HepG2 (cell line): ENCODE measurements at regions not wholly inside any gene's neighbourhood (a gene's known extent, or its start where the extent isn't known, plus 50 kb on each side); places are given as distances from the start of the nearest gene placed in this dataset.
A peak's percentile ranks its signal among the peaks of the same experiment; 100 is the strongest.

Source experiments
- ATAC-seq: fragments of 200-7000 bp; cut with Tn5 transposase; 3 replicates; pipeline ENCODE4 v1.9.1; 2020; ENCODE audit warnings: mild to moderate bottlenecking, moderate library complexity
- BruUV-seq: library from RNA; stranded (reverse); fragments of 400-500 nt; replicated peaks from 2 replicates; lab custom pipeline; 2021; lab: Mats Ljungman, UMichigan
- CTCF ChIA-PET: fragments of 300-600 bp; formaldehyde crosslinking; extraction: SDS; loops from one replicate; lab custom pipeline; 2021; ENCODE audit warnings: low total read pairs, inconsistent platforms, low intra/inter-chr PET ratio; lab: Yijun Ruan, JAX
- POLR2A ChIA-PET: fragments of 350-600 bp; sonication (Branson Sonifier 250); formaldehyde crosslinking; loops from one replicate; lab custom pipeline; 2020; ENCODE audit warnings: antibody characterized with exemption, inconsistent platforms; lab: Yijun Ruan, JAX
- DNase-seq: peaks from one replicate; pipeline ENCODE4 v3.0.0-alpha.2; 2015; ENCODE audit warnings: low spot score
- FAIRE-seq: peaks from 3 replicates; lab custom pipeline; 2011; peaks lifted over from hg19 to GRCh38; lab: Jason Lieb, UNC
- H2AFZ ChIP-seq: one replicate; pipeline ENCODE4 v1.6.1; 2011; ENCODE audit warnings: low read length, inconsistent platforms
- H3K27ac ChIP-seq: fragments of 300-600 bp; 3 replicates; pipeline ENCODE4 v1.8.0; 2011; ENCODE audit warnings: mixed run types, mild to moderate bottlenecking, mixed read lengths, low read length, inconsistent platforms; ENCODE audit not compliant: insufficient read depth; ENCODE audit errors: extremely low read length
- H3K27me3 ChIP-seq, 2 experiments: fragments of 200-600 bp in 1 of 2; 2 replicates in 1 of 2; 3 replicates in 1 of 2; pipeline versions ENCODE4 v1.6.0 to v1.8.0; 2011; ENCODE audit warnings: low read length in 2 of 2, mild to moderate bottlenecking in 2 of 2, moderate library complexity in 2 of 2, inconsistent platforms in 1 of 2; ENCODE audit not compliant: insufficient read depth in 2 of 2, control insufficient read depth in 1 of 2
- H3K36me3 ChIP-seq, 2 experiments: fragments of 200-600 bp in 1 of 2; replicated peaks in 1 of 2; 2 replicates in 1 of 2; 3 replicates in 1 of 2; pipeline versions ENCODE4 v1.5.1 to v1.8.0; 2011; ENCODE audit warnings: low read length in 2 of 2, inconsistent platforms in 1 of 2; ENCODE audit not compliant: insufficient read depth in 2 of 2, control insufficient read depth in 1 of 2
- H3K4me1 ChIP-seq: 2 replicates; pipeline ENCODE4 v1.5.1; 2012; ENCODE audit warnings: low read length, inconsistent platforms; ENCODE audit not compliant: insufficient read depth
- H3K4me2 ChIP-seq: 2 replicates; pipeline ENCODE4 v1.6.0; 2011; ENCODE audit warnings: low read depth, low read length, inconsistent platforms
- H3K4me3 ChIP-seq, 3 experiments: fragments of 200-600 bp in 1 of 3; sonication (generic), shearing (Covaris generic) in 1 of 3; replicated peaks in 1 of 3; 2 replicates each; pipeline ENCODE4 v1.5.1; 2011 to 2016; ENCODE audit warnings: low read length in 3 of 3, inconsistent platforms in 2 of 3, low read depth in 2 of 3, mild to moderate bottlenecking in 2 of 3, control low read depth in 1 of 3, mixed read lengths in 1 of 3; ENCODE audit not compliant: insufficient read depth in 1 of 3
- H3K79me2 ChIP-seq: one replicate; pipeline ENCODE4 v1.6.1; 2011; ENCODE audit warnings: low read length, inconsistent platforms; ENCODE audit not compliant: insufficient read depth
- H3K9ac ChIP-seq: 2 replicates; pipeline ENCODE4 v1.6.0; 2011; ENCODE audit warnings: mild to moderate bottlenecking, low read depth, low read length, inconsistent platforms; ENCODE audit not compliant: insufficient read depth
- H3K9me3 ChIP-seq: 2 replicates; pipeline ENCODE4 v1.5.1; 2012; ENCODE audit warnings: mild to moderate bottlenecking, low read length
- H4K20me1 ChIP-seq: 2 replicates; pipeline ENCODE4 v1.6.0; 2011; ENCODE audit warnings: inconsistent platforms, mild to moderate bottlenecking, low read length, moderate library complexity; ENCODE audit not compliant: insufficient read depth
- AGO2 ChIP-seq: fragments of 200-400 bp; formaldehyde crosslinking; optimal IDR thresholded peaks from 2 replicates; pipeline ENCODE3; 2017; ENCODE audit warnings: mild to moderate bottlenecking, low read depth, low read length, moderate library complexity
- CTCF ChIP-seq: sonication (generic); formaldehyde crosslinking; IDR thresholded peaks from 2 replicates; pipeline ENCODE4 v1.5.0; 2020; ENCODE audit warnings: mild to moderate bottlenecking, missing genetic modification reagents, moderate library complexity
- ERF ChIP-seq: IDR thresholded peaks from 2 replicates; pipeline ENCODE4 v1.6.1; 2018; ENCODE audit warnings: missing biosample characterization, missing genetic modification reagents
- FOXO1 ChIP-seq: sonication (generic); formaldehyde crosslinking; IDR thresholded peaks from 2 replicates; pipeline ENCODE4 v1.4.0; 2020; ENCODE audit warnings: missing genetic modification reagents
- MBNL3 ChIP-seq: fragments of 250-450 bp; sonication (Bioruptor Pico); conservative IDR thresholded peaks from 2 replicates; pipeline ENCODE4 v1.8.0; 2022; ENCODE audit warnings: mild to moderate bottlenecking, inconsistent platforms
- SP4 ChIP-seq: sonication (generic); formaldehyde crosslinking; IDR thresholded peaks from 2 replicates; pipeline ENCODE4 v1.8.1; 2023; ENCODE audit warnings: mild to moderate bottlenecking, missing genetic modification reagents
- STAG1 ChIP-seq: sonication (generic); formaldehyde crosslinking; IDR thresholded peaks from 2 replicates; pipeline ENCODE4 v1.4.0; 2020; ENCODE audit warnings: missing genetic modification reagents
- ZNF180 ChIP-seq: sonication (generic); formaldehyde crosslinking; IDR thresholded peaks from 2 replicates; pipeline ENCODE4 v1.4.0; 2020; ENCODE audit warnings: low read depth, missing genetic modification reagents, borderline replicate concordance
- ZSCAN12 ChIP-seq: sonication (generic); formaldehyde crosslinking; IDR thresholded peaks from 2 replicates; pipeline ENCODE4 v1.9.0; 2021; ENCODE audit warnings: mild to moderate bottlenecking, missing genetic modification reagents
- WGBS: methylation state at CpG from one replicate; pipeline ENCODE4 v1.1.6; 2017; ENCODE audit warnings: low lambda C conversion rate; 5-methylcytosine and 5-hydroxymethylcytosine counted together
- in situ Hi-C: cut with HindIII; loops from 2 replicates; pipeline ENCODE4 v1.10.0; 2017; ENCODE audit warnings: low pct_unique_long_range_greater_than_20kb; ENCODE audit not compliant: extremely low pct_ligation_motif_present
- intact Hi-C: fragments of 100-400 bp; cut with micrococcal nuclease; formaldehyde crosslinking; loops from one replicate; pipeline ENCODE4 v1.10.0; 2022; ENCODE audit not compliant: unreplicated experiment

DNA sequence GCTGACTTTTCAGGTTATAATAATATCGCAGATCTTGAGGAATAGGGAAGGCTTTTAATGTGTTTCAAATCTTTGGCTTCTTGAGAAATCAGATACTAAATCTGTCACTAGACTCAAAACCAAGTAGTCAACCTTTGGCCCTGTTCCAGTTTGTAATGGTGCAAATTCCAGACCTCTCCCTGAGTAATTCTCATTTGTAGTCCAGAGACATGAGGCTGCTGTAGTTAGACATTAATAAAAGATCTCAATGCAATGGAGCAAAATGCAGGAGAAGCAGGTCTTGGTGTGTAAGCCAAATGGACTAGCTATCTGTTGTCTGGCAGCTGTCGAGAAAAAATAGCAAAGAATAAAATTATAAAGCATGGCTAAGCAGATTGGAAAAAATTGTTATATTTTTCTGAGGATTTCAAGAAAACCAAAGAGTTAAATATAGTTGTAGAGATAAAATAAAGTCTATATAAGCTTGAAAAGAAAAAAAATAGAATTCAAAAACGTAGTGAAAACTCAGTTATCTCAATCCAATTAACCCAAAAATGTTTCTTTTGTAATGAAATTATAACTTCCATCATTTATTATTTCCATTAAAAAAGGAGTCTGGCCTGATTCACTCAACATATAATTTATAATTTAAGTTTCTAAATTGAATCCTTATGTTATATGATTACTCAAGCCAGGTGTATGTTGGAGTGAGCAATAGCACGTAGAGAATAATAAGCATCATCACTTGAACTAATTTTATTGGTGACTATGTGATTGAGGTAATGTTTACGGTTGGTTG is 161.5 kb upstream of the ADGRB3 start:
- no peaks in the 10 kb centered on the region for H3K9me3 ChIP-seq
- H3K4me2 ChIP-seq = no peak overlapping the region
- TF ChIP-seq FOXO1 (CRISPR knock-in tag) (no peak), AGO2 (no peak), ERF (no peak), ZSCAN12 (CRISPR knock-in tag) (no peak), SP4 (no peak)
- H3K4me3 ChIP-seq = no peak overlapping the region
- H3K4me1 ChIP-seq = no peaks in the 10 kb centered on the region
- no peak overlapping the region for H2AFZ ChIP-seq
- FAIRE-seq = no peak
- H3K27me3 ChIP-seq = no peaks in the 10 kb centered on the region
- no TSS peak for BruUV-seq
- H4K20me1 ChIP-seq = no peaks in the 10 kb centered on the region
- intact Hi-C loops = no loop called here
- ChIA-PET POLR2A (no interaction called here), CTCF (no interaction called here)
- no peaks in the 10 kb centered on the region for H3K36me3 ChIP-seq
- in situ Hi-C loops = no loop called here
- no peak for ATAC-seq
- 21% methylated on average over 5 of the region's 5 CpGs for WGBS
- DNase-seq = no peak
- no peak overlapping the region for H3K27ac ChIP-seq
- H3K9ac ChIP-seq = no peak overlapping the region
- no peaks in the 10 kb centered on the region for H3K79me2 ChIP-seq

- POLR2A ChIA-PET = no interaction called here
- CTCF ChIA-PET = no interaction called here
- Histone ChIP-seq H4K20me1 (no peaks in the 10 kb centered on the region), H2AFZ (no peak overlapping the region), H3K79me2 (no peaks in the 10 kb centered on the region), H3K4me3 (no peak overlapping the region), H3K4me1 (no peaks in the 10 kb centered on the region), H3K27ac (no peak overlapping the region), H3K9me3 (no peaks in the 10 kb centered on the region), H3K9ac (no peak overlapping the region), H3K4me2 (no peak overlapping the region), H3K27me3 (no peaks in the 10 kb centered on the region), H3K36me3 (no peaks in the 10 kb centered on the region)
- in situ Hi-C loops = no loop called here
- FAIRE-seq (no peak), DNase-seq (no peak), ATAC-seq (no peak)
- intact Hi-C loops = loop anchor here (2.0 kb wide), 1 partner anchor 124 kb away; no protein-coding TSS in a partner anchor
- WGBS = 1% methylated on average over 4 of the region's 4 CpGs
- no TSS peak for BruUV-seq
- TF ChIP-seq CTCF (CRISPR knock-in tag) (peak; percentile 41; the same call in 1 of the 2 replicates), ZNF180 (CRISPR knock-in tag) (no peak), STAG1 (CRISPR knock-in tag) (peak; percentile 44), MBNL3 (CRISPR knock-in tag) (no peak)
Measured at GRCh38 chr6:68468244-68468884, 166.7 kb upstream of the ADGRB3 start.
